GM19452 (cell line): ENCODE measurements at regions not wholly inside any gene's neighbourhood (a gene's known extent, or its start where the extent isn't known, plus 50 kb on each side); places are given as distances from the start of the nearest gene placed in this dataset.
"Not testable (repeated sequence)": the region's sequence is repeated elsewhere in the genome, so short reads cannot be mapped to it uniquely, and the experiment has no call there.

Source experiments
- ATAC-seq: cut with Tn5 transposase; IDR thresholded peaks from one replicate; pipeline ENCODE4 v1.9.1; 2021; ENCODE audit not compliant: unreplicated experiment

- ATAC-seq: no peak
These were observed 338.4 kb downstream of the TMEM121 start for GRCh38 chr14:105864651-105865265.

- ATAC-seq: no peak
These were observed 339.0 kb downstream of the TMEM121 start for GRCh38 chr14:105865266-105865903.

- ATAC-seq: no peak
These were observed 339.8 kb downstream of the TMEM121 start for GRCh38 chr14:105865904-105866840.

DNA sequence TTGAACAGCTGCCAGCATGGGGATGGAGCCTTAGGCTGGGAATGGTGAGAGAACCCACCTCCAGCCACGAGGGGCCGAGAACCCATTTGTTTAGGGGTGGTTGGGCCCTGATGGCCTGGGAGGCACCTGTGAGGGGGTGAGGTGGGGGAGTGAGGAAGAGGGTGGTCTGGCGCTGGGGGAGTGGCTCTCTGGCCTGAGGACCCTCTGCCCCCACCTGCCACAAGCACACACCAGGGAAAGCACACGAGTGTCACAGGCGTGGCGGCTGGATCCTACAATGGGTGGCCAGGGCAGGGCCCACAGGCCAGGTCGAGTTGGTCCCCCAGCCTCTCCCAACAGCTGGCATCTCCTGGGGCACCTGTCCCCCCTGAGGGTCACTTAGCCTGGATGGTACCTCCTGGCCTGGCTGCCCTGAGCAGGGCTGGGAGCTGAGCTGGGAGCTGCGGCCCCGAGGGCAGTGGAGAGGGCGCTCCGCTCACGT lies 340.5 kb downstream of the TMEM121 start:
- ATAC-seq: no peak

- ATAC-seq: no peak
These were observed 341.7 kb downstream of the TMEM121 start for GRCh38 chr14:105867961-105868599.

DNA sequence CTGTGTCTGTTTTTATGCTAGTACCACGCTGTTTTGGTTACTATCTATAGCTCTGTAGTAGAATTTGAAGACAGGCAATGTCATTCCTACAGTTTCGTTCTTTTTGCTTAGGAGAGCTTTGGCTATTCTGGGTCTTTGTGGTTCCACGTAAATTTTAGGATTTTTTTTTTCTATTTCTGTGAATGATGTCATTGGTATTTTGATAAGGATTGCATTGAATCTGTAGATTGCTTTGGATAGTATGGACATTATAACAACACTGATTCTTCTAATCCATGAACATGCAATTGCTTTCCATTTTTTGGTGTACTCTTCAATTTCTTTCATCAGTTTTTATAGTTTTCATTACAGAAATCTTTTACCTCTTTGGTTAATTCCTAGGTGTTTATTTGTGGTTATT lies 345.2 kb downstream of the TMEM121 start:
- ATAC-seq: no peak

DNA sequence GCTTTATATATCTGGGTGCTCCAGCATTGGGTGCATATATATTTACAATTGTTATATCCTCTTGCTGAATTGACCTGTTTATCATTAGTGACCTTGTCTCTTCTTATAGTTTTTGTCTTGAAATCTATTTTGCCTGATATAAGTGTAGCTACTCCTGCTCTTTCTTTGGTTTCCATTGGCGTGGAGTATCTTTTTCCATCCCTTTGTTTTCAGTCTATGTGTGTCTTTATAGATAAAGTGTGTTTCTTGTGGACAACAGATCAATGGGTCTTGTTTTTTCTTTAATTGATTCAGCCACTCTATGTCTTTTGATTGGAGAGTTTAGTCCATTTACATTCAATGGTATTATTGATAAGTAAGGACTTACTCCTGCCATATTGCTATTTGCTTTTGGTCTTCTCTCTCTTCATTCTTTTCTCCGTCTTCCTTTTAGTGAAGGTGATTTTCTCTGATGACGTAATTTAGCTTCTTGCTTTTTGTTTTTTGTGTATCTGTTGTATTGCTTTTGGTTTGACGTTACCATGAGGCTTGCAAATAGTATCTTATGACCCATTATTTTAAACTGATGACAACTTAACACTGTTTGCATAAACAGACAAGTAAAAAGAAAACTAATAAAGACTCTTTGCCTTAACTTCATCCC lies 347.6 kb downstream of the TMEM121 start:
- ATAC-seq: no peak

- ATAC-seq: no peak
These were observed 349.8 kb downstream of the TMEM121 start for GRCh38 chr14:105876158-105876557.

DNA sequence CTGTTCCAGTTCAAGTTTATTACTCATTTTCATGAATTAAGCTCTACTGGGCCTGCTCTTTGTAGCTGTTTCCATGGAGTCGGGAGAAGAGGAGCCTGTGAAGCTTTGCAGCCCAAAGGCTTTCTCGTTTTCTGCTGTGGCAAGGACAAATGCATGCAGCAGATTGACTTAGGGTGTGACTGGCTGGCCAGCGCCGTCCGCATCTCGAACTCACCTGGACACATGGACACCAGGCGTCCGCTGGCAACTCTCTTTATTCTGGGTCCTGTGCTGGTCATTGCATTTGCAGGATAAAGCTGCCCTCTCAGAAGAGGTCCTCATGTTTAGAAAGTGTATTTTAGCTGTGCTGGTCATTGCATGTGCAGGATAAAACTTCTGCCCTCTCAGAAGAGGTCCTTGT lies 350.4 kb downstream of the TMEM121 start:
- no peak for ATAC-seq

- no peak for ATAC-seq
These were observed 351.3 kb downstream of the TMEM121 start for GRCh38 chr14:105877645-105878044.

DNA sequence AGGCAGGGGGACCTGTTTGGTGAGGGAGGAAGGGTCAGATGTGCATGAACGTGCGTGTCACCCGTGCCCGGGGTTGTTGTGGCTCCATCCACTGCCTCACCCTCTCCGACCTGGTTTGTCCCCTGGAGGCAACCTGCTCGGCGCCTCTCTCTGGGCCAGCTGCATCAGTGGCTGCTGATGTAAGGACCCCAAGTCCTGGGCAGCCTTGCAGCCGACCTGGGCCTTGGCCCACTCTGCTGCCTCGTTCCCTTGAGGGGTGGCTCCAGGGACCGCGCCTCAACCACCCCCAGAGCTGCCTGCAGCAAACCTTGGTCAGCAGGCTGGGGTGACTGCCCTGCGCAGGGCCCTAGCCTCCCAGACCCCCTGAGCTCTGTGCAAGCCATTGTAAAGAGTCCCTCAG lies 351.7 kb downstream of the TMEM121 start:
- no peak for ATAC-seq

DNA sequence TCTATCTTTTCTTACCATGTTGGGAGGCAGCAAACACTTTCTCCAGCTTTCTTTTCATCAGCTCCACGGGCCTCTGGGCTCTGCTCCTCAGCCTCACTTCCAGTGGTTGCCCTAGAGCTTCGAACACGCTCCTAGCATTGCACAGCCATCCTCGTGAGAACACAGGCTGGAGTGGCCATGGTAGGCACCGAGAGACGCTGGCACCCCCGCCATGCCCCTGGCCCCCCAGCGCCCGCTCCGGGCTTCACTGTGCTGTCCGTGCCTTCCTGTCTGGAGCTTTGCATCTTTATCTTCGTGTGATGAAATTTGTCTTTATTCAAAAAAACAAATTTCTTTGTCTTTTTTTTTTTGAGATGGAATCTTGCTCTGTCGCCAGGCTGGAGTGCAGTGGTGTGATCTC lies 352.2 kb downstream of the TMEM121 start:
- ATAC-seq: no peak

GRCh38 chr14:105879503-105879866 lies 353.1 kb downstream of the TMEM121 start:
- no peak for ATAC-seq

- no peak for ATAC-seq
These were observed 353.6 kb downstream of the TMEM121 start for GRCh38 chr14:105879867-105880561.

- ATAC-seq: no peak
These were observed 354.2 kb downstream of the TMEM121 start for GRCh38 chr14:105880616-105881015.

DNA sequence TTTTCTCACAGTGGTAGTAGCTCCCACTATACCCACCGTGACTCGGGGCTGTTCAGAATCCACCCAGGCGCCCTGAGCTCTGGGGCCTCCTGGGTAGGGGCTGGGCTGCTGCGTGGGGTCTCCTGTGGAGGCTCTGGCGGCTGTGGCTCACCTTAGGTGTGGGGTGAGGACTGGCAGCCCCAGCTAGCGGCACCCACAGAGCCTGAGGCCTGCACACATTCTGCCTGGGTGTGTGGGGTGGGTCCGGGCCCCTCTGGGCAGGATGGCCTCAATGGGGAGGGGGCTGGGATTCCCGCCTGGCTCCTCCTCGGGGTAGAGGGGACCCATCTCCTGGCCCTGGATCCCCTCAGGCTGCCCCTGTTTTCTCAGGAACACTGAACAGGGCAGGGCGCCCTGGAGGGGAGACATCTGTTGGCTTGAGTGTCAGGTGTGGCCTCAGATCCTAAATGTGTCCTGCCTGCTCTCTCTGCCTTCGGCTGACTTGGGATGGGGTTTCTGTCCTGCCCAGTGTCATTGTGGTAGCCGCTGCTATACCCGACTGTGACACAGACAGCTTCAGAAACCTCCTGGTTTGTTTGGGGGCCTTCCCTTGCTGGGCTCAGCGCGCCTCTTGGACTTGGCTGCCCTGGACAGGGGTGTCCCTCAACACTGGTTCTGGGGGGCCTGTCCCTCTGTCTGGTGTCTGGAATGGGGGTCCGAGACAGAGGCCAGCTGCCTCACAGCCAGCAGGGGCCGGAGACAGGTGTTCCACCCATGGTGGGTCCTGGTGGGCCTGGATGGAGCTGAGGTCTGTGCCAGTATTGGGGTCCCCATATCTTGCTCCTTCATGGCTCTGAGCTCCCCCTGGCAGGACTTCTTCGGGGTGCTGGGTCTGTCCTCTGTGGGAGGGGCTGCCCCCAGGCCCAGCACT lies 354.9 kb downstream of the TMEM121 start:
- ATAC-seq: no peak

- not testable (repeated sequence) for ATAC-seq
These were observed 355.6 kb downstream of the TMEM121 start for GRCh38 chr14:105882011-105882410.

- ATAC-seq: no peak
These were observed 356.2 kb downstream of the TMEM121 start for GRCh38 chr14:105882626-105883025.
